PFSK-1 (cell line): ENCODE measurements at regions not wholly inside any gene's neighbourhood (a gene's known extent, or its start where the extent isn't known, plus 50 kb on each side); places are given as distances from the start of the nearest gene placed in this dataset.

Experiments
- FOXP2 ChIP-seq: optimal IDR thresholded peaks from 2 replicates; pipeline ENCODE3; 2011; ENCODE audit warnings: borderline replicate concordance, control low read depth, inconsistent platforms; ENCODE audit not compliant: insufficient read depth; ENCODE audit errors: extremely low read length, extremely low read depth
- POLR2AphosphoS5 ChIP-seq: IDR thresholded peaks from 2 replicates; pipeline ENCODE4 v1.6.1; 2012; ENCODE audit warnings: low read depth, mild to moderate bottlenecking, control low read depth, low read length, moderate library complexity
- REST ChIP-seq, 2 experiments: IDR thresholded peaks; 2 replicates each; pipeline versions ENCODE4 v1.6.1 to v1.8.0; 2011 to 2012; ENCODE audit warnings: low read depth in 2 of 2, low read length in 2 of 2, control low read depth in 1 of 2, inconsistent platforms in 1 of 2, mild to moderate bottlenecking in 1 of 2, moderate library complexity in 1 of 2; ENCODE audit not compliant: insufficient read depth in 1 of 2
- SIN3A ChIP-seq: IDR thresholded peaks from 2 replicates; pipeline ENCODE4 v1.6.1; 2012; ENCODE audit warnings: mild to moderate bottlenecking, low read length, moderate library complexity, borderline replicate concordance; ENCODE audit not compliant: insufficient read depth

DNA sequence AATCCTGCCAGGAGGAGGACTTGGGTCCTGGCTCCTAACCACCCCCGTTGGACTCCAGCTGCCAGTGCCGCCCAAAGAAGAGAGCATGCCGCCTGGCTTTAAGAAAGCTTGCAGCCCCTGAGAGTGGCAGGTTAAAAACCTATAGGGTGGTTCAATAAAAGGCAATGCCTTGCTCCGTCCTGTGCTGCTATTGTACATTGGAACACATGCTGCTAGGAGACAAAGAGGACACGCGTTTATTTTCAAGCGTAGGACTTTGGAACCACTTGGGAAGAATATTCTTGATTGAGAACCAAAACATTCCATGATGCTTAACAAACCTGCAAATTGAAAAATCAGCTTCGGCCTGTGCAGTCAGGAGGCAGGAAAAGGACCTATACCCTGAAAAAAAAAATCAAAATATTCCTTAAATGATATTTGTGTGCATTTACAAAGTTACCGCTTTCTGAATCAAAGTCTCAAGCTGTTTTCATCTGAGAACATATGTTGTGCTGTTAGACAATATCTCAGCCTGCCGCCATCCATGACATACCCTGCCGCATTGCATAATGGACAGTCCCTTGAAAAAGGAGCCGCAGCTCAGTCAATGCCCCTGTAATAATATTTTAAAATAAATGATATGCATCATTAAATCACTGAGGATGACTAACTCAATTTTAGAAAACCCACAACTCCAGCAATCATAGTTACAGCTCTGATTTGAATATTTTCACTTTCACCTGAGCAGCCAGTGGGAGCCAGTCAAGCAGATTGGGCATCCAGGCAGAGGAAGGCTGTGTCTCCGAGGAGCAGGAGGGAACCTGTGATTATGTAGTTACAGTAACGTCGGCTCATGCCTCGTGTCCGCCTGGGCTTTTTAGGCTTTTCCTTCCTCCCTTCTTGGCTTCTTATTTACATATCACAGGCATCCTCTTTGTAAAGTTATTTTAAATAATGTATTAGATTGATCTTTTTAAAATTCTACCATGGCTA is 805.6 kb upstream of the FANCL start:
- TF ChIP-seq FOXP2 (no peak), POLR2AphosphoS5 (no peak), SIN3A (no peak), REST (IDR thresholded peaks at IDR 0.05; ENCODE audit: insufficient read depth in 1 of 2, low read depth in 2 of 2, low read length in 2 of 2) (no peak)
